HCT116 (cell line): ENCODE measurements at regions not wholly inside any gene's neighbourhood (a gene's known extent, or its start where the extent isn't known, plus 50 kb on each side); places are given as distances from the start of the nearest gene placed in this dataset.

ENCODE experiments used
- ATAC-seq: fragments of 200-7000 bp; cut with Tn5 transposase; 2 replicates; pipeline ENCODE4 v1.9.1; 2020; ENCODE audit warnings: mild to moderate bottlenecking, moderate library complexity
- BruUV-seq: library from RNA; stranded (reverse); fragments of 400-500 nt; replicated peaks from 2 replicates; lab custom pipeline; 2021; lab: Mats Ljungman, UMichigan
- CTCF ChIA-PET: fragments of 300-600 bp; sonication (Branson Sonifier 250); formaldehyde crosslinking; loops from one replicate; lab custom pipeline; 2021; ENCODE audit warnings: antibody characterized with exemption; lab: Charles Lee
- POLR2A ChIA-PET: fragments of 300-600, 350-600 bp; sonication (Branson Sonifier 250); formaldehyde crosslinking; loops from one replicate; lab custom pipeline; 2021; ENCODE audit warnings: antibody characterized with exemption; lab: Charles Lee
- RAD21 ChIA-PET, 2 experiments: fragments of 300-600 bp; sonication (Branson Sonifier 250); formaldehyde crosslinking; loops; one replicate each; lab custom pipeline; 2023; ENCODE audit warnings: low total read pairs in 2 of 2; ENCODE audit not compliant: uncharacterized antibody in 2 of 2, unreplicated experiment in 2 of 2, low non-redundant PET in 1 of 2; lab: Charles Lee
- DNase-seq: peaks from one replicate; pipeline ENCODE4 v3.0.0-alpha.2; 2010; ENCODE audit warnings: low read depth, low spot score
- H2AFZ ChIP-seq: fragments of 200-600 bp; shearing (Covaris generic), sonication (generic); 2 replicates; pipeline ENCODE4 v1.6.1; 2017; ENCODE audit warnings: low read depth, mixed run types, mixed read lengths, antibody characterized with exemption, low read length; ENCODE audit not compliant: poor library complexity, severe bottlenecking
- H3K27ac ChIP-seq: 2 replicates; pipeline ENCODE4 v1.5.1; 2012; ENCODE audit warnings: low read depth, low read length
- H3K27me3 ChIP-seq: fragments of 200-600 bp; sonication (generic); 2 replicates; pipeline ENCODE4 v1.6.1; 2016; ENCODE audit warnings: mixed run types, low read length, mixed read lengths; ENCODE audit not compliant: insufficient read depth
- H3K36me3 ChIP-seq, 2 experiments: fragments of 200-500 bp in 1 of 2; fragments of 200-600 bp in 1 of 2; sonication (Bioruptor generic) in 1 of 2; sonication (generic) in 1 of 2; 2 replicates each; pipeline versions ENCODE4 v1.5.1 to v1.6.1; 2014 to 2016; ENCODE audit warnings: low read length in 2 of 2, inconsistent platforms in 1 of 2, mixed read lengths in 1 of 2, mixed run types in 1 of 2; ENCODE audit not compliant: insufficient read depth in 2 of 2, control insufficient read depth in 1 of 2
- H3K4me1 ChIP-seq, 2 experiments: fragments of 200-600 bp in 1 of 2; sonication (generic) in 1 of 2; 2 replicates each; pipeline versions ENCODE4 v1.5.1 to v1.6.1; 2012 to 2017; ENCODE audit warnings: low read length in 2 of 2, inconsistent platforms in 1 of 2, mild to moderate bottlenecking in 1 of 2, mixed read lengths in 1 of 2, mixed run types in 1 of 2, moderate library complexity in 1 of 2; ENCODE audit not compliant: insufficient read depth in 2 of 2, control insufficient read depth in 1 of 2
- H3K4me2 ChIP-seq: fragments of 200-600 bp; sonication (generic); 2 replicates; pipeline ENCODE4 v1.6.1; 2017; ENCODE audit warnings: mixed run types, low read length, mixed read lengths
- H3K4me3 ChIP-seq, 2 experiments: fragments of 200-600 bp in 1 of 2; sonication (generic) in 1 of 2; replicated peaks in 1 of 2; 2 replicates each; pipeline ENCODE4 v1.5.1; 2011 to 2016; ENCODE audit warnings: low read length in 2 of 2, control low read depth in 1 of 2, low read depth in 1 of 2, mild to moderate bottlenecking in 1 of 2, mixed read lengths in 1 of 2, mixed run types in 1 of 2
- H3K79me2 ChIP-seq: fragments of 200-600 bp; sonication (generic); 2 replicates; pipeline ENCODE4 v1.6.1; 2017; ENCODE audit warnings: mild to moderate bottlenecking, mixed run types, low read length, moderate library complexity, mixed read lengths; ENCODE audit not compliant: insufficient read depth
- H3K9ac ChIP-seq: fragments of 200-600 bp; sonication (generic); 2 replicates; pipeline ENCODE4 v1.6.1; 2016; ENCODE audit warnings: low read length, mixed read lengths
- H3K9me2 ChIP-seq: fragments of 200-600 bp; sonication (generic), shearing (Covaris generic); 2 replicates; pipeline ENCODE4 v1.6.1; 2017; ENCODE audit warnings: mixed run types, mild to moderate bottlenecking, moderate library complexity; ENCODE audit not compliant: insufficient read depth
- H3K9me3 ChIP-seq, 2 experiments: fragments of 200-500 bp in 1 of 2; fragments of 200-600 bp in 1 of 2; sonication (Bioruptor generic) in 1 of 2; sonication (generic) in 1 of 2; 2 replicates each; pipeline ENCODE4 v1.6.1; 2014 to 2017; ENCODE audit warnings: low read length in 2 of 2, mixed read lengths in 2 of 2, inconsistent platforms in 1 of 2, low read depth in 1 of 2, mild to moderate bottlenecking in 1 of 2, mixed run types in 1 of 2, moderate library complexity in 1 of 2; ENCODE audit not compliant: control insufficient read depth in 1 of 2, insufficient read depth in 1 of 2
- H4K20me1 ChIP-seq: fragments of 200-600 bp; sonication (generic), shearing (Covaris generic); 2 replicates; pipeline ENCODE4 v1.6.1; 2017; ENCODE audit warnings: mixed run types, mild to moderate bottlenecking, moderate library complexity; ENCODE audit not compliant: insufficient read depth
- CEBPB ChIP-seq: IDR thresholded peaks from 2 replicates; pipeline ENCODE4 v1.6.1; 2012; ENCODE audit warnings: low read depth
- EZH2phosphoT487 ChIP-seq: fragments of 200-600 bp; IDR thresholded peaks from 2 replicates; pipeline ENCODE4 v1.6.1; 2018; ENCODE audit warnings: antibody characterized with exemption, borderline replicate concordance
- POLR2A ChIP-seq: IDR thresholded peaks from 2 replicates; pipeline ENCODE4 v1.7.0; 2011; ENCODE audit warnings: borderline replicate concordance; ENCODE audit not compliant: insufficient read depth, insufficient read length; ENCODE audit errors: extremely low read depth
- POLR2AphosphoS5 ChIP-seq: IDR thresholded peaks from 2 replicates; pipeline ENCODE4 v1.6.1; 2011; ENCODE audit warnings: mild to moderate bottlenecking, low read depth, low read length, moderate library complexity
- RAD21 ChIP-seq: IDR thresholded peaks from 2 replicates; pipeline ENCODE4 v1.6.1; 2012; ENCODE audit warnings: low read depth, mild to moderate bottlenecking
- REST ChIP-seq: IDR thresholded peaks from 2 replicates; pipeline ENCODE4 v1.6.1; 2012; ENCODE audit warnings: low read depth
- SP1 ChIP-seq: IDR thresholded peaks from 2 replicates; pipeline ENCODE4 v1.6.1; 2012; ENCODE audit warnings: low read depth
- SRF ChIP-seq: IDR thresholded peaks from 2 replicates; pipeline ENCODE4 v1.6.1; 2012; ENCODE audit warnings: low read depth
- TCF7L2 ChIP-seq: IDR thresholded peaks from 2 replicates; pipeline ENCODE4 v1.7.0; 2011; ENCODE audit warnings: borderline replicate concordance, inconsistent platforms; ENCODE audit not compliant: insufficient read depth, insufficient read length; ENCODE audit errors: extremely low read depth
- YY1 ChIP-seq: IDR thresholded peaks from 2 replicates; pipeline ENCODE4 v1.6.1; 2011; ENCODE audit warnings: low read length, low read depth, moderate library complexity, mild to moderate bottlenecking; ENCODE audit not compliant: insufficient replicate concordance; ENCODE audit errors: extremely low read depth
- intact Hi-C: fragments of 100-400 bp; cut with micrococcal nuclease; formaldehyde crosslinking; loops from 2 replicates; pipeline ENCODE4 v1.10.0; 2022

GRCh38 chr1:245001252-245001651 is 136.9 kb upstream of the HNRNPU start:
- Histone ChIP-seq H3K4me2 (no peak overlapping the region), H3K9me3 (no peaks in the 10 kb centered on the region), H3K4me3 (no peak overlapping the region), H2AFZ (no peak overlapping the region), H3K36me3 (no peaks in the 10 kb centered on the region), H3K79me2 (no peaks in the 10 kb centered on the region), H4K20me1 (no peaks in the 10 kb centered on the region), H3K27ac (no peak overlapping the region), H3K9ac (no peak overlapping the region), H3K9me2 (no peaks in the 10 kb centered on the region), H3K27me3 (no peaks in the 10 kb centered on the region), H3K4me1 (0 out of 4 replicates have a peak, but pooled peaks cover 0 to 3% of the 10 kb centered on the region in 2 experiments)
- intact Hi-C loops, result no loop called here
- POLR2A ChIA-PET, result no interaction called here
- ATAC-seq, result no peak
- TF ChIP-seq YY1, result no peak
- no peak for TF ChIP-seq EZH2phosphoT487
- no peak for TF ChIP-seq TCF7L2
- TF ChIP-seq CEBPB, result no peak
- TF ChIP-seq REST, result no peak
- no peak for TF ChIP-seq POLR2AphosphoS5
- TF ChIP-seq SP1, result no peak
- TF ChIP-seq RAD21, result no peak
- no peak for TF ChIP-seq SRF
- no peak for TF ChIP-seq POLR2A
- no TSS peak for BruUV-seq
- RAD21 ChIA-PET, result no interaction called here
- CTCF ChIA-PET, result no interaction called here
- DNase-seq, result no peak
